Endodermal cell (in vitro differentiated cells): ENCODE measurements at regions not wholly inside any gene's neighbourhood (a gene's known extent, or its start where the extent isn't known, plus 50 kb on each side); places are given as distances from the start of the nearest gene placed in this dataset.

ENCODE experiments used
- DNase-seq: peaks from one replicate; pipeline ENCODE4 v3.0.0-alpha.2; 2017
- H3K27ac ChIP-seq: 2 replicates; pipeline ENCODE4 v1.5.1; 2013; ENCODE audit warnings: mild to moderate bottlenecking, low read depth, low read length, moderate library complexity
- H3K27me3 ChIP-seq: 2 replicates; pipeline ENCODE4 v1.6.1; 2013; ENCODE audit warnings: mild to moderate bottlenecking, low read length, moderate library complexity; ENCODE audit not compliant: insufficient read depth, control insufficient read depth, poor library complexity, severe bottlenecking
- H3K36me3 ChIP-seq: 2 replicates; pipeline ENCODE4 v1.7.0; 2013; ENCODE audit warnings: mild to moderate bottlenecking, low read length, moderate library complexity; ENCODE audit not compliant: control insufficient read depth, insufficient read depth
- H3K4me1 ChIP-seq: one replicate; pipeline ENCODE4 v1.7.0; 2013; ENCODE audit warnings: low read length; ENCODE audit not compliant: control insufficient read depth, insufficient read depth
- H3K4me3 ChIP-seq: 2 replicates; pipeline ENCODE4 v1.5.1; 2013; ENCODE audit warnings: mild to moderate bottlenecking, low read length, moderate library complexity
- H3K9ac ChIP-seq: 2 replicates; pipeline ENCODE4 v1.6.1; 2013; ENCODE audit warnings: mild to moderate bottlenecking, low read length, moderate library complexity; ENCODE audit not compliant: poor library complexity, severe bottlenecking; ENCODE audit errors: extremely low read depth
- H3K9me3 ChIP-seq: 2 replicates; pipeline ENCODE4 v1.6.1; 2013; ENCODE audit warnings: mild to moderate bottlenecking, low read length, moderate library complexity; ENCODE audit not compliant: control insufficient read depth
- H3K27ac Mint-ChIP-seq: 2 replicates; pipeline ENCODE4 v1.8.0; 2020; ENCODE audit warnings: mixed read lengths
- H3K27me3 Mint-ChIP-seq: 2 replicates; pipeline ENCODE4 v1.8.0; 2021; ENCODE audit warnings: mild to moderate bottlenecking, mixed read lengths; ENCODE audit not compliant: insufficient read depth
- H3K36me3 Mint-ChIP-seq: 2 replicates; pipeline ENCODE4 v1.8.0; 2020; ENCODE audit warnings: low read depth, mixed read lengths
- H3K4me1 Mint-ChIP-seq: 2 replicates; pipeline ENCODE4 v1.8.0; 2020; ENCODE audit warnings: mixed read lengths
- H3K4me3 Mint-ChIP-seq: 2 replicates; pipeline ENCODE4 v1.8.0; 2020; ENCODE audit warnings: mild to moderate bottlenecking, moderate library complexity, mixed read lengths
- H3K9me3 Mint-ChIP-seq: 2 replicates; pipeline ENCODE4 v1.8.0; 2020; ENCODE audit warnings: mild to moderate bottlenecking, mixed read lengths
- WGBS, 2 experiments: methylation state at CpG; one replicate each; pipeline versions ENCODE4 v1.1.5 to v1.1.7; 2013; ENCODE audit warnings: missing lambda C conversion rate in 2 of 2, mixed read lengths in 1 of 2; ENCODE audit not compliant: insufficient coverage in 1 of 2, insufficient read length in 1 of 2; 5-methylcytosine and 5-hydroxymethylcytosine counted together
- TF ChIP-seq, protein P1 (sequence below): fragments of 200-600 bp; sonication (generic); conservative IDR thresholded peaks from 2 replicates; pipeline ENCODE4 v1.5.0; 2021; ENCODE audit warnings: antibody characterized with exemption, mild to moderate bottlenecking

DNA sequence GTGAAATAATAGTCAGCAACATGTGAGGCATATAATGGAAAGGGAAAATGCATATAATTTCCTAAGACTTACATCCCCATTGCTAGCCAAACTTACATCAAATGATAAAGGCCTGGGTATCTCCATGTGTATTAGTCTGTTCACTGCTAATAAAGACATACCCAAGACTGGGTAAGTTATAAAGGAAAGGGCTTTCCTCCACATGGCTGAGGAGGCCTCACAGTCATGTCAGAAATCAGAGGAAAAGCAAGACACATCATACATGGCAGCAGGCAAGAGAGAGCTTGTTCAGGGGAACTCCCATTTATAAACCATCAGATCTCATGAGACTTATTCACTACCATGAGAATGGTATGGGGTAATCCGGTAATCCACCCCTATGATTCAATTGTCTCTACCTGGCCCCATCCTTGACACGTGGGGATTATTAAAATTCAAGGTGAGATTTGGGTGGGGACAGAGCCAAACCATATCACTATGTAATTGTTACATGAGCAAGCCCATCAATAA, 161.5 kb upstream of the SAMSN1 start:
- no peak overlapping the region for H3K4me3 Mint-ChIP-seq

DNA sequence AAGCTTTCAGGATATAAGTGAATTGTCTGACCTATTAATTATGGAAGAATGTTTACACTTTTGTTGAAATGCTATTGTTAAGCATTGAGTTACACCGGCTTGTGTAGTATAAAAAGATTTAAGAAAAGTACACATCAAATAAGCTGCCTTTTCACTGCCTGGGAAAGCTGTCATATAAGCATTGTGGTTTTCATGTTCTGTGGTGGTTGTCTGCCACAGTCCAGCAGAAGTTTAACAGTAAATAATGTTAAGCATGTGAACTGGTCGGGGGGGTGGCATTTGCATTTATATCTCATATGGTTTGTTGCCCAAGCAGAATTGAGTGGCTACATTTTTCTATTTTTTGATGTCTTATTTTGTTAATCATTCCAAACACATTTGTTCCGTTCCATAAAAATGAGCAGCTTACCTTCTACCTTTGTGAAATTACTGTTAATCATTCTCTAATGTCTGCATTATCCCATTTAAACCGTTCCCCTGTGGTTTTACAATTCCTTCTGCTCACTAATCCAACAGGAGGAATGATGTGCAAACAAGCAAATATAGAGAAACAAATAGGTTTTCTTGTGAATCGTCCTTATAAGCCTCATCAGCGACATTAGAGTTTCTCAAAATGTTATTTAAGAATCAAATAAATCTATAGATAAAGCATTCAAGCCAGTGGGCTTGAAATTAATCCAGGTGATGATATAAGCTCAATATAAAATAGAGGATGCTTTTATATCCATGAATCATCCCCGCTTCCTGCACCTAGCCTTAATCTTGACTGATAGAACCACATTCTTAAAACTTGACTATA, 160.8 kb upstream of the SAMSN1 start:
- Mint-ChIP-seq H3K27me3 (no peaks in the 10 kb centered on the region), H3K9me3 (no peaks in the 10 kb centered on the region), H3K4me1 (no peaks in the 10 kb centered on the region), H3K27ac (no peak overlapping the region), H3K4me3 (no peak overlapping the region), H3K36me3 (no peaks in the 10 kb centered on the region)
- TF ChIP-seq, protein P1, sequence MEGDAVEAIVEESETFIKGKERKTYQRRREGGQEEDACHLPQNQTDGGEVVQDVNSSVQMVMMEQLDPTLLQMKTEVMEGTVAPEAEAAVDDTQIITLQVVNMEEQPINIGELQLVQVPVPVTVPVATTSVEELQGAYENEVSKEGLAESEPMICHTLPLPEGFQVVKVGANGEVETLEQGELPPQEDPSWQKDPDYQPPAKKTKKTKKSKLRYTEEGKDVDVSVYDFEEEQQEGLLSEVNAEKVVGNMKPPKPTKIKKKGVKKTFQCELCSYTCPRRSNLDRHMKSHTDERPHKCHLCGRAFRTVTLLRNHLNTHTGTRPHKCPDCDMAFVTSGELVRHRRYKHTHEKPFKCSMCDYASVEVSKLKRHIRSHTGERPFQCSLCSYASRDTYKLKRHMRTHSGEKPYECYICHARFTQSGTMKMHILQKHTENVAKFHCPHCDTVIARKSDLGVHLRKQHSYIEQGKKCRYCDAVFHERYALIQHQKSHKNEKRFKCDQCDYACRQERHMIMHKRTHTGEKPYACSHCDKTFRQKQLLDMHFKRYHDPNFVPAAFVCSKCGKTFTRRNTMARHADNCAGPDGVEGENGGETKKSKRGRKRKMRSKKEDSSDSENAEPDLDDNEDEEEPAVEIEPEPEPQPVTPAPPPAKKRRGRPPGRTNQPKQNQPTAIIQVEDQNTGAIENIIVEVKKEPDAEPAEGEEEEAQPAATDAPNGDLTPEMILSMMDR: no peak
- H3K4me1 ChIP-seq: no peaks in the 10 kb centered on the region
- no peaks in the 10 kb centered on the region for H3K36me3 ChIP-seq
- no peaks in the 10 kb centered on the region for H3K27me3 ChIP-seq
- H3K27ac ChIP-seq: no peak overlapping the region
- DNase-seq: no peak
- no peak overlapping the region for H3K9ac ChIP-seq
- WGBS, 2 experiments: 77 to 100% methylated on average over 1 to 6 of the region's 7 CpGs
- H3K9me3 ChIP-seq: no peaks in the 10 kb centered on the region
- H3K4me3 ChIP-seq: no peak overlapping the region

More for the DNA sequence above, 161.5 kb upstream of the SAMSN1 start:
- H3K36me3 ChIP-seq: no peaks in the 10 kb centered on the region
- Mint-ChIP-seq H3K36me3 (no peaks in the 10 kb centered on the region), H3K4me1 (no peaks in the 10 kb centered on the region), H3K27me3 (no peaks in the 10 kb centered on the region), H3K27ac (no peak overlapping the region), H3K9me3 (no peaks in the 10 kb centered on the region)
- 94 to 100% methylated on average over 1 to 2 of the region's 2 CpGs for WGBS, 2 experiments
- TF ChIP-seq, protein P1: no peak
- H3K27me3 ChIP-seq: no peaks in the 10 kb centered on the region
- no peak overlapping the region for H3K9ac ChIP-seq
- H3K9me3 ChIP-seq: no peaks in the 10 kb centered on the region
- no peak overlapping the region for H3K4me3 ChIP-seq
- no peak overlapping the region for H3K27ac ChIP-seq
- no peaks in the 10 kb centered on the region for H3K4me1 ChIP-seq
- no peak for DNase-seq

DNA sequence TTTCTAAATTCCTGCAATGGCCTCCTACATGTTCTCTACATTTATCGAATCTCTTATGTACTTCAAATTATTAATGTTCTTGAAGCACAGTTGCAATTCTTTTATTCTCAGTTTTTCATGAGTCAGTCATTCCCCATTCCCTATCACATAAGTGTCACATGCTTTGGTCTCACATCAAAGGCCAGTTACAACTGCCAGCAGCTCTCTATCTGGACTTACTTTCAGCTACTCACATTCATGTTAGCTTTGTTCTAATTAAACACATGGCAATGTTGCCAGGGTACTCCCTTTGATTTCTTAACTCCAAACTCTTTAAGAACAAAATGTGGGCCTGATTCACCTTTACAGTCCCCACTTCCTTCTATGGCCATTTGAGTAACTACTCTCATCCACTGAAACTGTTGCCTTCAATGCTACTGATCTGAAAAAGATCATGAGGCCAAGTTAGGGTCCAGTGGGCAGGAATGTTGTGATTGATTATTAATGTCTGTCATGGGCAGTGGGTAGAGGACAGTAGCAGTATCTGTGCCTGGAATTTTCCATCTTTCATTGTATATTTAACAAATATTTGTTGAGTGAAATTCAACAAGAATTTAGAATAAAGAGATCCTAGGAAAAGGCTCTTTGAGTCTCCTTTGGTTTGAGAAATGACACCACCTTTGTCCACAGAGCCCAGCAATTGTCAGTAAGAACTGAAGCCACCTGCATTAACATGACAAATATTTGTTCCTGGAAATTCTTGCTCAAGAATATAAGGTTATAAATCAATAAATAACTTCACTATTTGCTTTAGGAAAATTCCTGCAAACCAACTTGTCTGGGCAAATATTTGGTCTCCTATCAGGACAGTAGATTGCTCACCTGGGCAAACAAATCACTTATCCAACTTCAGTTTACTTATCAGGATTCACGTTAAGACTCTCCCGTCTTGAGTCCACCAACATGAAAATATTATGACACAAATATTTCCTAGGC, 153.6 kb upstream of the SAMSN1 start:
- Mint-ChIP-seq H3K27me3 (no peaks in the 10 kb centered on the region), H3K4me3 (no peak overlapping the region)

More for the DNA sequence above, 153.6 kb upstream of the SAMSN1 start:
- DNase-seq: no peak
- Histone ChIP-seq H3K27ac (no peak overlapping the region), H3K4me1 (no peaks in the 10 kb centered on the region), H3K27me3 (no peaks in the 10 kb centered on the region), H3K4me3 (no peak overlapping the region), H3K9ac (no peak overlapping the region), H3K36me3 (no peaks in the 10 kb centered on the region), H3K9me3 (no peaks in the 10 kb centered on the region)
- no peaks in the 10 kb centered on the region for H3K9me3 Mint-ChIP-seq
- H3K4me1 Mint-ChIP-seq: peaks cover 13% of the 10 kb centered on the region
- WGBS, 2 experiments: 75 to 96% methylated on average over 3 of the region's 3 CpGs
- no peaks in the 10 kb centered on the region for H3K36me3 Mint-ChIP-seq
- no peak overlapping the region for H3K27ac Mint-ChIP-seq
- TF ChIP-seq, protein P1: no peak
